ENCODE measurements at regions not wholly inside any gene's neighbourhood (a gene's known extent, or its start where the extent isn't known, plus 50 kb on each side); places are given as distances from the start of the nearest gene placed in this dataset.

GRCh38 chr1:157412308-157412707 is 140.0 kb downstream of the FCRL5 start:
- Histone ChIP-seq H3K9me3 (ENCODE audit: control insufficient read depth in 1 of 2, insufficient read depth in 1 of 2, low read length in 2 of 2) (no peaks in the 10 kb centered on the region), H3K4me1 (ENCODE audit: insufficient read depth, low read length) (no peaks in the 10 kb centered on the region), H3K36me3 (ENCODE audit: insufficient read depth, low read length) (no peaks in the 10 kb centered on the region), H3K27ac (ENCODE audit: low read depth in 1 of 2, low read length in 2 of 2) (no peak overlapping the region), H3K27me3 (ENCODE audit: control insufficient read depth in 1 of 2, insufficient read depth in 2 of 2, low read length in 2 of 2) (peaks cover 0 to 4% of the 10 kb centered on the region in 2 experiments), H3K4me3 (ENCODE audit: low read length) (no peak overlapping the region)
- Mint-ChIP-seq H3K36me3 (ENCODE audit: low read depth) (no peaks in the 10 kb centered on the region), H3K4me3 (no peak overlapping the region), H3K27me3 (no peaks in the 10 kb centered on the region), H3K4me1 (ENCODE audit: low read depth) (no peaks in the 10 kb centered on the region), H3K9me3 (no peaks in the 10 kb centered on the region), H3K27ac (no peak overlapping the region)
- POLR2A ChIA-PET = no interaction called here
- ATAC-seq (ENCODE audit: poor library complexity) (no peak), DNase-seq (no peak)
- intact Hi-C loops (cut with DNase I, micrococcal nuclease) = no loop called here
- no peak for TF ChIP-seq CTCF (IDR thresholded peaks at IDR 0.05)
- CTCF ChIA-PET = no interaction called here

- CTCF ChIA-PET = no interaction called here
- no peaks in the 10 kb centered on the region for H3K9me3 ChIP-seq (ENCODE audit: control insufficient read depth in 1 of 2, insufficient read depth in 1 of 2, low read length in 2 of 2)
- POLR2A ChIA-PET = no interaction called here
- peaks cover 0 to 4% of the 10 kb centered on the region in 2 experiments for H3K27me3 ChIP-seq (ENCODE audit: control insufficient read depth in 1 of 2, insufficient read depth in 2 of 2, low read length in 2 of 2)
- intact Hi-C loops (cut with DNase I, micrococcal nuclease) = no loop called here
- no peak overlapping the region for H3K27ac ChIP-seq (ENCODE audit: low read depth in 1 of 2, low read length in 2 of 2)
- TF ChIP-seq CTCF (IDR thresholded peaks at IDR 0.05) = no peak
- no peaks in the 10 kb centered on the region for H3K9me3 Mint-ChIP-seq
- no peak overlapping the region for H3K4me3 Mint-ChIP-seq
- no peaks in the 10 kb centered on the region for H3K4me1 ChIP-seq (ENCODE audit: insufficient read depth, low read length)
- DNase-seq = no peak
- no peak overlapping the region for H3K4me3 ChIP-seq (ENCODE audit: low read length)
- no peaks in the 10 kb centered on the region for H3K27me3 Mint-ChIP-seq
- no peaks in the 10 kb centered on the region for H3K4me1 Mint-ChIP-seq (ENCODE audit: low read depth)
- no peak overlapping the region for H3K27ac Mint-ChIP-seq
- no peak for ATAC-seq (ENCODE audit: poor library complexity)
- H3K36me3 Mint-ChIP-seq (ENCODE audit: low read depth) = no peaks in the 10 kb centered on the region
- H3K36me3 ChIP-seq (ENCODE audit: insufficient read depth, low read length) = no peaks in the 10 kb centered on the region
Measured at GRCh38 chr1:157411769-157412168, 140.5 kb downstream of the FCRL5 start.

GRCh38 chr1:157411064-157411463 is 141.3 kb downstream of the FCRL5 start:
- Mint-ChIP-seq H3K4me1 (ENCODE audit: low read depth) (no peaks in the 10 kb centered on the region), H3K27ac (no peak overlapping the region), H3K9me3 (no peaks in the 10 kb centered on the region), H3K4me3 (no peak overlapping the region), H3K36me3 (ENCODE audit: low read depth) (no peaks in the 10 kb centered on the region), H3K27me3 (no peaks in the 10 kb centered on the region)
- ChIA-PET CTCF (no interaction called here), POLR2A (no interaction called here)
- Histone ChIP-seq H3K9me3 (ENCODE audit: control insufficient read depth in 1 of 2, insufficient read depth in 1 of 2, low read length in 2 of 2) (no peaks in the 10 kb centered on the region), H3K4me1 (ENCODE audit: insufficient read depth, low read length) (no peaks in the 10 kb centered on the region), H3K27me3 (ENCODE audit: control insufficient read depth in 1 of 2, insufficient read depth in 2 of 2, low read length in 2 of 2) (peaks cover 0 to 4% of the 10 kb centered on the region in 2 experiments), H3K36me3 (ENCODE audit: insufficient read depth, low read length) (no peaks in the 10 kb centered on the region), H3K4me3 (ENCODE audit: low read length) (no peak overlapping the region), H3K27ac (ENCODE audit: low read depth in 1 of 2, low read length in 2 of 2) (no peak overlapping the region)
- ATAC-seq (ENCODE audit: poor library complexity) (no peak), DNase-seq (no peak)
- TF ChIP-seq CTCF (IDR thresholded peaks at IDR 0.05) = no peak
- intact Hi-C loops (cut with DNase I, micrococcal nuclease) = no loop called here
